ENCODE measurements at regions not wholly inside any gene's neighbourhood (a gene's known extent, or its start where the extent isn't known, plus 50 kb on each side); places are given as distances from the start of the nearest gene placed in this dataset.
"Not testable (repeated sequence)": the region's sequence is repeated elsewhere in the genome, so short reads cannot be mapped to it uniquely, and the experiment has no call there.

DNA sequence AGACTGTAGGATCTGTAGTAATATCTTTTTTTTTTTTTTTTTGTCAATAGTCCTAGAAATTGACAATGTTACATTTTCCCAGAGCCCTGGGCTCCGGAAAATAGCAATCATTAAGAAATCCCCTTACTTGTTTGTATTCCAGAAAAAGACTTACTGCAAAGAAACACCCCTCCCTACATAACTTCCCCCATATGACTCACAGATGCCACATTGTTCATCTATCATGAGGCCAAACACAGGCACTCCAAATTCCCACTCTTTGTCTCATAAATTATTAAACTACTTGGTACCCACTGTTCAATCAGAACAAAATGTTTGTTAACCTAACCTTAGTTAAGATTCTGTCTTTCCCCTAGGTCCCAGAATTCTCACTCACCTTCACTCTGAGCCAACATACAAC is 53.5 kb downstream of the TEX51 start:
- H3K36me3 Mint-ChIP-seq (ENCODE audit: low read depth), result no peaks in the 10 kb centered on the region
- H3K4me1 Mint-ChIP-seq (ENCODE audit: low read depth), result no peaks in the 10 kb centered on the region
- no peaks in the 10 kb centered on the region for H3K27me3 Mint-ChIP-seq
- no peak overlapping the region for H3K27ac Mint-ChIP-seq
- H3K4me3 Mint-ChIP-seq, result no peak overlapping the region
- intact Hi-C loops (cut with micrococcal nuclease), result no loop called here
- H3K9me3 Mint-ChIP-seq, result peaks cover 8% of the 10 kb centered on the region

DNA sequence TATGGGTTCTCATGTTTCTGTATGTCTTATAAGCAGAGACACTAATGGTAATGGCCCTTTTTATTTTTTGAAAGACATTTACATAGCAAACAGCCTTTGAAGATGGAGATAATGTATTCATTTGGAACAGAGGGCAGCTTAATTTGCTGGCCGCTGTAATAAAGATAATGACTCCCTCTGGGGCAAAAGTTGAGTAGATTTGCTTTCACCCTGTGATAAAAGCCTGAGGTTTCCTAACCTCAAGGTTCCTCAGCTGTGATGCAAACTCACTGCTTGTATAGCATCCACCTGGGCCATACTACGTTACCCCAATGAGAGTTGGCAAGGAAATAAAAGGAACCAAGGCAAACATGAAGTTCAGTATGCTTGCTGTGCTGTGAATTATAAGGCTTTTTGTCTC is 54.8 kb downstream of the TEX51 start:
- Mint-ChIP-seq H3K27me3 (no peaks in the 10 kb centered on the region), H3K27ac (no peak overlapping the region), H3K4me3 (no peak overlapping the region), H3K36me3 (ENCODE audit: low read depth) (no peaks in the 10 kb centered on the region), H3K9me3 (peaks cover 8% of the 10 kb centered on the region), H3K4me1 (ENCODE audit: low read depth) (no peaks in the 10 kb centered on the region)
- intact Hi-C loops (cut with micrococcal nuclease), result no loop called here

DNA sequence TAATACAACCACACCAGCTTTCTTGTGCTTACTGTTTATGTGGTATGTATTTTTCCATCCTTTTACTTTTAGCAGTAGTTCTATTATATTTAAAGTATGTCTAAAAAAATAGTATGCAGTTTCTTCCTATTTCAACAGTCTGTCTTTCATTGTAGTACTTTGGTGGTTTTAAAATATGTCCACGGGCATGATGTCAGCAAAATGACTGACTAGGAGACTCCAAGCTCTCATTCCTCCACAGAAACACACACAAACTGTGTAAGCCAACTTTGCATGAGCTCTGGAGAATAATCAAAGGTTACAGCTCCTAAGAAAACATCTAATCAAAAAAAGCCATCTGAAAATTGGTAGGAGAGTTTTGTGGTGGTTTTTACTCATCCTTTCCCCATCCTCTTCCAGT is 56.1 kb downstream of the TEX51 start:
- Mint-ChIP-seq H3K4me3 (no peak overlapping the region), H3K36me3 (ENCODE audit: low read depth) (no peaks in the 10 kb centered on the region), H3K4me1 (ENCODE audit: low read depth) (no peaks in the 10 kb centered on the region), H3K27ac (no peak overlapping the region), H3K27me3 (no peaks in the 10 kb centered on the region), H3K9me3 (peaks cover 8% of the 10 kb centered on the region)
- intact Hi-C loops (cut with micrococcal nuclease), result no loop called here

DNA sequence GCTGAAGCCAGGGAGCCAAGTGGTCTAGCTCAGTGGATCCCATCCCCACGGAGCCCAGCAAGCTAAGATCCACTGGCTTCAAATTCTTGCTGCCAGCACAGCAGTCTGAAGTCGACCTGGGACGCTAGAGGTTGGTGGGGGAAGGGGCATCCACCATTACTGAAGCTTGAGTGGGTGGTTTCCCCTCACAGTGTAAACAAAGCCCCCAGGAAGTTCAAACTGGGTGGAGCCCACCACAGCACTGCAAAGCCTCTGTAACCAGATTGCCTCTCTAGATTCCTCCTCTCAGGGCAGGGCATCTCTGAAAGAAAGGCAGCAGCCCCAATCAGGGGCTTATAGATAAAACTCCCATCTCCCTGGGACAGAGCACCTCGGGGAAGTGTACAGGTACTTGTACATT is 58.1 kb downstream of the TEX51 start:
- not testable (repeated sequence) for H3K4me3 Mint-ChIP-seq, H3K27ac Mint-ChIP-seq, H3K27me3 Mint-ChIP-seq

DNA sequence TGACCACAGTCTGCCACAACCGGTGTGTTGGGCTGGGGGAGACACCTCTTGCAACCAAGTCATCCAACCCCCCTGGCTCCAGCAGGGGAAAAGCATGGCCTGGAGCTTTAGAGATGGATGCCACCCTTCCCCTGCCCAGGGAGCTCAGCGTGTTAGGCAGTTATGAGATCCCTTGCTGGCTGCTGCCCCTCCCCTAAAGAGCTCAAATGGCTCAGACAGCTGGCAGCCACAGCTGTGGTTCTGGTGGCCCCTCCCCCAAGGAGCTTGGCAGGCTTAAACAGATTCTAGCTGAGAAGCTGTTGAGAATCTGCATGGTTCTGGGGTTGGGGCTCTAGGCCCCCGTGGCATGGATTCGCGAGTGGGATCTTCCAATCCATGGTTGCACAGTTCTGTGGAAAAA is 64.7 kb downstream of the TEX51 start:
- H3K36me3 Mint-ChIP-seq (ENCODE audit: low read depth), result no peaks in the 10 kb centered on the region
- H3K4me3 Mint-ChIP-seq, result no peak overlapping the region
- no peaks in the 10 kb centered on the region for H3K4me1 Mint-ChIP-seq (ENCODE audit: low read depth)
- peaks cover 10% of the 10 kb centered on the region for H3K27me3 Mint-ChIP-seq
- intact Hi-C loops (cut with micrococcal nuclease), result no loop called here
- H3K9me3 Mint-ChIP-seq, result peaks cover 14% of the 10 kb centered on the region
- H3K27ac Mint-ChIP-seq, result no peak overlapping the region

More for the DNA sequence above, 58.1 kb downstream of the TEX51 start:
- H3K36me3 Mint-ChIP-seq (ENCODE audit: low read depth); intact Hi-C loops (cut with micrococcal nuclease); H3K4me1 Mint-ChIP-seq (ENCODE audit: low read depth): not testable (repeated sequence)
- H3K9me3 Mint-ChIP-seq, result peaks cover 21% of the 10 kb centered on the region

DNA sequence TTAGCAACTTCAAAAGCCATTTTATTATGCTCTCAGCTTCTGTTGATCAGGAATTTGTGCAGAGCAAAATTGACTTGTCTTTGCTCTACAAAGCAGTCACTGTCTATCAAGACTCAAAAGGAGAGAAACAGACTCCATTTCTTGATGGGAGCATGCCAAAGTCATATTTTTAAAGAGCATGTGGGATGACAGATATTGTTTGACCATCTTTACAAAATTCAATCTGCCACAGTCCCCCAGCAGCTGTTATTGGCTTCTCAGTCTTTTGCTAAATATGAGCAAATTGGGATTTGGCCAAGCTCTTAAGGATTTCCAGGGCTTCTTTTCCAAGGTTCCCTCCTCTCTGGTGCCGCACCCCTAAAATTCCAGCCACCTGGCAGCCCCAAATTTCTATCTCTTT is 67.9 kb downstream of the TEX51 start:
- no peak overlapping the region for H3K27ac Mint-ChIP-seq
- no peak overlapping the region for H3K4me3 Mint-ChIP-seq
- H3K4me1 Mint-ChIP-seq (ENCODE audit: low read depth), result no peaks in the 10 kb centered on the region
- no peaks in the 10 kb centered on the region for H3K36me3 Mint-ChIP-seq (ENCODE audit: low read depth)
- H3K9me3 Mint-ChIP-seq, result no peaks in the 10 kb centered on the region
- peaks cover 21% of the 10 kb centered on the region for H3K27me3 Mint-ChIP-seq
- intact Hi-C loops (cut with micrococcal nuclease), result no loop called here

DNA sequence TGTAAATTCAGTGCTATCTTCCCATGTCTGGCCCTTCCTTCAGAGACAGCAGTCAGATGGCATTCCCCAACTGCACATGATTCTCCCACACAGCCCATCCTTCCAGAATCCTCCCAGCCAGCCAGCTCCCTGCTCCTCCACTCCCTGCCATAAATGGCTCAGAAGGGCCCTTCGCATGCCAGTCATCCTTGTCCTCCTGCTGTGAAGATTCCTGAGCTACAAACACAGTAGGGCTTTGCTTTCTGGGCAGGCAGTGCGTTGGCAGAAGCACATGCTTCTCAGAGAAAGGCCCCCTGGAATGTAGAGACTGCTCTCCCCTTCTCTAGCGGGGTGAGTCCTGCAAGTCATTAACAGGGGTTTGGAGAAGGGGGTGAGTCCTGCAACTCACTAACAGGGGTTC is 71.9 kb downstream of the TEX51 start:
- Mint-ChIP-seq H3K4me1 (ENCODE audit: low read depth) (peaks cover 8% of the 10 kb centered on the region), H3K27me3 (peaks cover 25% of the 10 kb centered on the region), H3K27ac (no peak overlapping the region), H3K4me3 (no peak overlapping the region), H3K36me3 (ENCODE audit: low read depth) (no peaks in the 10 kb centered on the region), H3K9me3 (no peaks in the 10 kb centered on the region)
- intact Hi-C loops (cut with micrococcal nuclease), result loop anchor here (5.0 kb wide), 3 partner anchors 193 to 723 kb away; no protein-coding TSS in a partner anchor

DNA sequence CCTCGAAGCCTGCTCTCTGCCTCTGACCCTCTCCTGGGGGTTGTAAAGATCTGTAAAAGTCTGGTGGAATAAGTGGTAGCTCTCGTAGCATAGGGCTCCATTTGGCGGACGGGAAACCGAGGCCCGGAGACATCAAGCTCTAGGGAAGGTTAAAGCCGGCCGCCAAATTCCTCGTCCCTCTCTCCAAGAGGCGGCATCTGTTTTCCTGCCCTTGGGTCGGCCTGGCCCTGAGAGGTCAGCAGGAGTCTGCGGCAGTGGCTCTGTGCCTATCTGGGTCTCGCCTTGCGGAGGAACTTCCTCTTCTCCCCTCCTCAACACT is 72.4 kb downstream of the TEX51 start:
- intact Hi-C loops (cut with micrococcal nuclease), result loop anchor here (5.0 kb wide), 3 partner anchors 194 to 724 kb away; no protein-coding TSS in a partner anchor
- no peaks in the 10 kb centered on the region for H3K9me3 Mint-ChIP-seq
- no peaks in the 10 kb centered on the region for H3K36me3 Mint-ChIP-seq (ENCODE audit: low read depth)
- H3K27ac Mint-ChIP-seq, result no peak overlapping the region
- peaks cover 8% of the 10 kb centered on the region for H3K4me1 Mint-ChIP-seq (ENCODE audit: low read depth)
- peak overlapping the region; percentile 75 for H3K4me3 Mint-ChIP-seq
- H3K27me3 Mint-ChIP-seq, result peaks cover 23% of the 10 kb centered on the region

DNA sequence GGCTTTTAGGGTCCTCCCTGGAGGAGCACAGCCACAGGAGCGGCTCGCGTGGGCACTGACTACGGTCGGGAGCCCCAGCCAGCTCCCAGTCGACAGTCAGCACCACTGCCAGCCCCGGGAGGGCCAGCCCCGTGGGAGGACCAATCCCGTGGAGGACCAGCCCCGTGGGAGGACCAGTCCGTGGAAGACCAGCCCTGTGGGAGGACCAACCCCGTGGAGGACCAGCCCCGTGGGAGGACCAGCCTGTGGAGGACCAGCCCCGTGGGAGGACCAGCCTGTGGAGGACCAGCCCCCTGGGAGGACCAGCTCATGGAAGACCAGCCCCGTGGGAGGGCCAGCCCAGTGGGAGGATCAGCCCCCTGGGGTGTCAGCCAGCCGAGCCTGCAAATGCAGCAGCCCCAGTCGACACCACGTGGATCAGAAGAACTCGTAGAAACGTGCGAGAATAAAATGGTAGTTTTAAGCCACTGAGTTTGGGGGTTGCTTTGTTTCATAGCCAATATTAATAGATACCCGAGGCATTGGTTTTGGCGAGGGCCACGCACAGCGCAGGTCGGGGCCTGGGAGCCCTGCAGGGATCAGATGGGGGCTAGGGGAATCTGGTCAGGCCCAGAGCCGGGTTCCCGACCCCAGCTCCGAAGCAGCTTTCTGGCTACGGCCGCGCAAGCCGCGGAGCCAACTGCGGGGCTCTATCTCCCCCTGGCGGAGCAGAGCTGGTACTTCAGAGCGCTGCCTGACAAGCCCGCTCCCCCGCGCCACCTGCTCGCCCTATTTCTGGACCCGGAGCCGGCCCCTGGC is 73.0 kb downstream of the TEX51 start:
- peaks cover 8% of the 10 kb centered on the region for H3K4me1 Mint-ChIP-seq (ENCODE audit: low read depth)
- no peaks in the 10 kb centered on the region for H3K36me3 Mint-ChIP-seq (ENCODE audit: low read depth)
- H3K9me3 Mint-ChIP-seq, result no peaks in the 10 kb centered on the region
- peak overlapping the region; percentile 75 for H3K4me3 Mint-ChIP-seq
- intact Hi-C loops (cut with micrococcal nuclease), result loop anchor here (5.0 kb wide), 3 partner anchors 194 to 724 kb away; no protein-coding TSS in a partner anchor
- H3K27me3 Mint-ChIP-seq, result peaks cover 23% of the 10 kb centered on the region
- H3K27ac Mint-ChIP-seq, result peak overlapping the region; percentile 50

DNA sequence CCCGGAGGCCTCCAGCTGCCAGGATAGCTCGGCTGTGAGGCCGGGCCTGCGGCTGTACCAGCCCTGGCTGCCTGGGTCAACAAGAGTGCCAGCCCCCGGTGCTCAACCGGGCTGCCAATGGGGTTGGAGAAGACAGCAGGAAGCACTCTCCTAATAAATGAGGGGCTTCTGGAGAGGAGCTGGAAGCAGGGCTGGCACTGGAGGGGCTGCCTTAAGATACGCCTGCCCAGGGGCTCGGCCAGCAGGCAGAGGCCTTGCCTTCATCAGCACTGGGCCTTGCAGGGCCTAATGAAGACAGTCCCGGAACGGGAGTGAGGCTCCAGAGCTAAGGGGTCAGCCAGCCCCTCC is 73.6 kb downstream of the TEX51 start:
- H3K4me1 Mint-ChIP-seq (ENCODE audit: low read depth), result peaks cover 8% of the 10 kb centered on the region
- H3K36me3 Mint-ChIP-seq (ENCODE audit: low read depth), result no peaks in the 10 kb centered on the region
- no peak overlapping the region for H3K4me3 Mint-ChIP-seq
- no peaks in the 10 kb centered on the region for H3K9me3 Mint-ChIP-seq
- intact Hi-C loops (cut with micrococcal nuclease), result loop anchor here (5.0 kb wide), 3 partner anchors 195 to 725 kb away; no protein-coding TSS in a partner anchor
- H3K27ac Mint-ChIP-seq, result no peak overlapping the region
- H3K27me3 Mint-ChIP-seq, result peaks cover 23% of the 10 kb centered on the region

DNA sequence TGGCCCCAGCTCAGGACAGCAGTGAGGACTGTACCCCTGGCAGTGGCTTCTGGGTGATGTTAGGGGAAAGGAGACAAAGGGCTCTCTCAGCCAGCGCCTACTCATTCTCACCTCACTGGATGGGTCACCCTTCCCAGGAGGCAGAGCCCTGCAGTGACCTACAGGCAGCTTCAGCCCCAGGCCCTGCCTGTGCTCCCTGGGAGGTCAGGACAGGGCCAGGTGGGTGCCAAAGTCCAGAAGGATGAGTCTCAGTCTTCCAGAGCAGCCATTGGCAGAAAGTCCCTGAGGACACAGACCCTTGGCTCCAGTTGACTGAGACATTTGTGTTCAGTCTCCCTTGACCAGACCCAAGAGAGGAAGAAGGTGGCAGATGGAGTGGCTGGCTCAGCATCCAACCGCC is 75.1 kb downstream of the TEX51 start:
- Mint-ChIP-seq H3K36me3 (ENCODE audit: low read depth) (no peaks in the 10 kb centered on the region), H3K9me3 (no peaks in the 10 kb centered on the region), H3K4me1 (ENCODE audit: low read depth) (peaks cover 8% of the 10 kb centered on the region), H3K4me3 (no peak overlapping the region), H3K27me3 (peaks cover 21% of the 10 kb centered on the region), H3K27ac (no peak overlapping the region)
- intact Hi-C loops (cut with micrococcal nuclease), result loop anchor here (5.0 kb wide), 3 partner anchors 196 to 726 kb away; no protein-coding TSS in a partner anchor

DNA sequence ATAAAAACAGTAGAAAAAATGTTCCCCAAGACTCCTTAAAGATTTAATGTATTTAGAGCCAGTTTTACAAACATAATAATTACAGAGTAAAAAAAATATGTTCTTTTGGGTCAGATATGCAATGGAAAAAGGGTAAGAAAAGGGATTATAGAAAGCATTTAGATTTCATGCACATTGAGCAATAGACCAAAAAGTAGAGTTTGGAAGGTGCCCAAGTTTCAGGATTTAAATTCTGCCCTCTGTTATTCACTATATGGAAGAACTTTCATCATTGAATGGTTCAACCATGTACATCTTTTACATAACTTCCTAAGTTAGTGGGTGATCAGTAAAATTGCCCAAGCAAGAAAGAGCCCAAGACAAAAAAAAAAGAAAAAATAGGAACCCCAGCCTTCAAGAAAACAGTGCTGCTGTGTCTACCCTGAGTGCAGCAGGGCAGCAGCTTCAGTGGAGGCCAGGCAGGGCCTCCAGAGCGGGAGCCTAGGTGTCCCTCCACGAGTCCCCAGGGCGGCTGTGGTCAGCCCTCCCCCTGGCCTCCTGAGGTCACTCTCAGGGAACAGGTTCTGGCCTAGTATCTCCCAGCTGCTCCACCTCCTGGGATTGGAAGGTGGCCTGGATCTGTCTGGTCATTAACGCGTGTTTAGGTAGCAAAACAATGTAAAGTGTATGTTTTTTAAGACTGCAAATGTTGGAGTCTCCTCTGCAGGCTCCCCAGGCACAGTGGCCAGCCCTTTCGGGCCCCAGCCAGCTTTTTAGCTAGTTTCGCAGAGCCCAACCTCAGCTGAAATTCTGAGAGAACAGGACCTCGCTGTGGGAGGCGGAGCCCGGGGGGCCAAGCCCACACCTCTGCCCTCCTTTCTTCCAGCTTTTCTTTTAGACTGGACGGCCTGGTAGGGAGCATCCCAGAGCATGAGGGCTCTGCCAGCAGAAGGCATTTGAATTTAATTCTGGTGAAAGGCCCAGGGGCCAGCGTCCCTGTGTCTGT is 77.3 kb downstream of the TEX51 start:
- Mint-ChIP-seq H3K27ac (no peak overlapping the region), H3K9me3 (no peaks in the 10 kb centered on the region)

DNA sequence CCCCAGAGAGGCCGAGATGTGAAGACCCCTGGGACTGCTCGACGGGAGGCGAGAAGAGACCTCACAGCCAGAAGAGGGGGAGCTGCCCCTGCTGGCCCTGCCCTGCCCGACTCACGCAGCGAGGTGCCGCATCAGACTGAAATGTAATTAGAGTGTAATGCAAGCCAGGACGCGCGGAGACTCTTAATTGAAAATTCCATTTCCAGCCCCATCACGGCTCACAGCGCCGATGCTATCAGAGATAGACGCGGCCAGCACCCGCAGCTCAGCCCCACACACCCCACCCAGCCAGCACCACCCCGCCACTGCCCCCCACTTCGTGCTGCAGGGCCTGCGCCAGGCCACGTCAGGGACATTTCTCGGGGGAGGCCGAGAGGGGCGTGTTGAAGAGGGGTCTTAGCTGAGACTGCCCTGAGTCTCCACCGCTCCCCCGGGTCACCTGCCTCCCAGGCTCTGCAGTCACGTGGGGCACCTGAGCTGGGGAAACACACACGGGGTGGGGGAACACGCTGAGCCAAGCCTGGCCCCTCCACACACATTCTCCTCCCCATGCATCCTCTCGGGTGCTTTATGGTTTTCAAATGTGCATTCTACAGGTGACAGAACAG is 78.1 kb downstream of the TEX51 start:
- no peaks in the 10 kb centered on the region for H3K9me3 Mint-ChIP-seq

More for the DNA sequence above, 77.3 kb downstream of the TEX51 start:
- H3K4me3 Mint-ChIP-seq, result no peak overlapping the region
- peaks cover 12% of the 10 kb centered on the region for H3K27me3 Mint-ChIP-seq
- H3K36me3 Mint-ChIP-seq (ENCODE audit: low read depth), result no peaks in the 10 kb centered on the region
- intact Hi-C loops (cut with micrococcal nuclease), result no loop called here
- H3K4me1 Mint-ChIP-seq (ENCODE audit: low read depth), result peaks cover 8% of the 10 kb centered on the region

DNA sequence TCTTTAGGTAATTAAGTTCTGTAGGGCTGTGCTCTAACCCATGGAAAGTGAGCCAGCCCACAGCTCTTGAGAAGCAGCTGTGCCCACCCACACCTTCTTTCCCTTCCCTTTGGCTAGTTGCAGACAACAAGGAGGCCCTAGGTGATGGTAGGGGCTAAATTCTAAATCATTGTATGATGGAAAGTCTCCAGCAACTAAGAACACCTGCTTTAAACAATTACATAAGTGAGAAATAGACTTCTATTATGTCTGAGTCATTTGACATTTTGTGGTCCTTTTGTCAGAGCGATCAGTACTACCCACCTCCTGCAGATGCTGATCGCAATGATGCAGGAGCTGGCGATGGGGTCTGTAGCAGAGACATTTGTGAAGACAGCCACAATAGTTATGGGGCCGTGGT is 79.6 kb downstream of the TEX51 start:
- Mint-ChIP-seq H3K36me3 (ENCODE audit: low read depth) (no peaks in the 10 kb centered on the region), H3K9me3 (no peaks in the 10 kb centered on the region), H3K4me3 (no peak overlapping the region), H3K4me1 (ENCODE audit: low read depth) (peaks cover 8% of the 10 kb centered on the region), H3K27ac (no peak overlapping the region), H3K27me3 (no peaks in the 10 kb centered on the region)
- intact Hi-C loops (cut with micrococcal nuclease), result no loop called here

More for the DNA sequence above, 78.1 kb downstream of the TEX51 start:
- H3K27ac Mint-ChIP-seq, result no peak overlapping the region
- H3K4me3 Mint-ChIP-seq, result no peak overlapping the region
- intact Hi-C loops (cut with micrococcal nuclease), result no loop called here
- H3K36me3 Mint-ChIP-seq (ENCODE audit: low read depth), result no peaks in the 10 kb centered on the region
- H3K4me1 Mint-ChIP-seq (ENCODE audit: low read depth), result peaks cover 8% of the 10 kb centered on the region
- peaks cover 7% of the 10 kb centered on the region for H3K27me3 Mint-ChIP-seq

All from dendritic cell treated with granulocyte-macrophage colony-stimulating factor and Interleukin-4, amounts not matched to agents 40 ng/mL and 50 ng/mL, for 4 days (primary cell).